Loucy (cell line): ENCODE measurements at regions not wholly inside any gene's neighbourhood (a gene's known extent, or its start where the extent isn't known, plus 50 kb on each side); places are given as distances from the start of the nearest gene placed in this dataset.

Experiments
- CTCF ChIP-seq: fragments of 200-600 bp; sonication (generic); conservative IDR thresholded peaks from 2 replicates; pipeline ENCODE4 v1.5.1; 2014; ENCODE audit warnings: mild to moderate bottlenecking, antibody characterized with exemption, low read length
- EZH2phosphoT487 ChIP-seq: fragments of 200-600 bp; IDR thresholded peaks from 2 replicates; pipeline ENCODE4 v1.6.1; 2018; ENCODE audit warnings: antibody characterized with exemption, mild to moderate bottlenecking, moderate library complexity, borderline replicate concordance

- no peak for TF ChIP-seq CTCF
- no peak for TF ChIP-seq EZH2phosphoT487
Observed at GRCh38 chr1:82073071-82073470, 272.3 kb downstream of the ADGRL2 start.
